ENCODE measurements at regions not wholly inside any gene's neighbourhood (a gene's known extent, or its start where the extent isn't known, plus 50 kb on each side); places are given as distances from the start of the nearest gene placed in this dataset.

DNA sequence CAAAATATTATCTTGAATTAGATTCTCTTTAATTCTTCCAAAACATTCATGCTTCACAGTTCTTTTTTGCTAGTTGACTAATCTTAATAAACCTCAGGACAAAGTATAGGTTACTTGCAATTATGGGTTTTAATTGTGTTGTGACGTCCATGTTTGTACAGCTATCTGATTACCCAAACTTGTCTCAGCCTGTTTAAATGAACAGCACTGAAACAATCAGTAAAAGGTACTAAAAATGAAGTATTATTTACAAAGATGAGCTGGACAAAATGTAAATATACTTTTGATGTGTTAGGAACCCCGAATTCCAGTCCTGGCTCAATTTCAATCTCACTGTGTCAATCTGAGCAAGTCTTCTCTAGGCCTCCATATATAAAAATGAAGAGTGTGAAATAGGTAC, 57.4 kb upstream of the SLC6A14 start:
- TF ChIP-seq, protein P1, sequence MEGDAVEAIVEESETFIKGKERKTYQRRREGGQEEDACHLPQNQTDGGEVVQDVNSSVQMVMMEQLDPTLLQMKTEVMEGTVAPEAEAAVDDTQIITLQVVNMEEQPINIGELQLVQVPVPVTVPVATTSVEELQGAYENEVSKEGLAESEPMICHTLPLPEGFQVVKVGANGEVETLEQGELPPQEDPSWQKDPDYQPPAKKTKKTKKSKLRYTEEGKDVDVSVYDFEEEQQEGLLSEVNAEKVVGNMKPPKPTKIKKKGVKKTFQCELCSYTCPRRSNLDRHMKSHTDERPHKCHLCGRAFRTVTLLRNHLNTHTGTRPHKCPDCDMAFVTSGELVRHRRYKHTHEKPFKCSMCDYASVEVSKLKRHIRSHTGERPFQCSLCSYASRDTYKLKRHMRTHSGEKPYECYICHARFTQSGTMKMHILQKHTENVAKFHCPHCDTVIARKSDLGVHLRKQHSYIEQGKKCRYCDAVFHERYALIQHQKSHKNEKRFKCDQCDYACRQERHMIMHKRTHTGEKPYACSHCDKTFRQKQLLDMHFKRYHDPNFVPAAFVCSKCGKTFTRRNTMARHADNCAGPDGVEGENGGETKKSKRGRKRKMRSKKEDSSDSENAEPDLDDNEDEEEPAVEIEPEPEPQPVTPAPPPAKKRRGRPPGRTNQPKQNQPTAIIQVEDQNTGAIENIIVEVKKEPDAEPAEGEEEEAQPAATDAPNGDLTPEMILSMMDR (conservative IDR thresholded peaks at IDR 0.05; ENCODE audit: low read depth, low read length) = no peak
- no peak for DNase-seq (ENCODE audit: low read depth)
- no peak overlapping the region for H3K4me3 ChIP-seq (ENCODE audit: low read depth, low read length)

- H3K4me3 ChIP-seq (ENCODE audit: low read depth, low read length) = no peak overlapping the region
- TF ChIP-seq, protein P1 (conservative IDR thresholded peaks at IDR 0.05; ENCODE audit: low read depth, low read length) = no peak
- no peak for DNase-seq (ENCODE audit: low read depth)
These were observed 56.6 kb upstream of the SLC6A14 start for GRCh38 chrX:116379854-116380253.

DNA sequence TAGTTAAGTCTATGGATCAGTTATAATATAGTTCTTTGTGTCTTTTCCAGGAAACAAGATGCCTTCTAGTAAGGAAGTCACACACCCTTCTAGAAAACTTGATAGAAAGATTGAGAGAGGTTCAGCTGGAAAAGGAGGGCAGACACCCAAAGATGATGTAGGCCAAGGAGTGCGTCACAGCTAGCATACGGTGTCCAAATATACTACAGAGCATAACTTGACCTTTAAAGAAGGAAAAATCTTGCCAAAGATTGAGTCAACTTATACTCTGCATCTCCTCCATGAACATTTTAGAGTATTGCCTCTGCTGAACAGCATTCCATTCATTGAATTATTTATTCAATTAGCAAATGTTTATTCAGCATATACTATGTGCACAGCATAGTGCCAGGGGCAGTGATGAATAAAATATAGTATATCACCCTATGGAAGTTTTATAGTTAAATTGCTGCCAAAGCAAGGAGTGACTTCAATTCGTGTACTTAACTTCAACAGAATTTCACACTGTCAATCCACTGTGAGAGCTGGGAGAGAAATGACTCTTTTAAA, 51.9 kb upstream of the SLC6A14 start:
- no peak for DNase-seq (ENCODE audit: low read depth)
- TF ChIP-seq, protein P1 (conservative IDR thresholded peaks at IDR 0.05; ENCODE audit: low read depth, low read length) = no peak
- H3K4me3 ChIP-seq (ENCODE audit: low read depth, low read length) = no peak overlapping the region

Measured in epithelial cell of proximal tubule (primary cell).